HEK293 (cell line): ENCODE measurements at regions not wholly inside any gene's neighbourhood (a gene's known extent, or its start where the extent isn't known, plus 50 kb on each side); places are given as distances from the start of the nearest gene placed in this dataset.

ENCODE experiments used
- CTCF ChIA-PET: fragments of 350-600 bp; formaldehyde crosslinking; extraction: SDS; loops from one replicate; lab custom pipeline; 2021; ENCODE audit warnings: antibody characterized with exemption; lab: Yijun Ruan, JAX
- POLR2A ChIA-PET: fragments of 300-600 bp; formaldehyde crosslinking; extraction: SDS; loops from one replicate; lab custom pipeline; 2020; ENCODE audit warnings: antibody characterized with exemption, inconsistent platforms; lab: Yijun Ruan, JAX
- H3K27ac ChIP-seq: fragments of 200-500 bp; sonication (Bioruptor generic); 2 replicates; pipeline ENCODE4 v1.5.1; 2014; ENCODE audit warnings: low read depth, low read length, control low read depth, inconsistent platforms; ENCODE audit errors: extremely low read depth
- H3K36me3 ChIP-seq, 2 experiments: fragments of 200-500 bp in 1 of 2; sonication (Bioruptor generic) in 1 of 2; 1 replicate in 1 of 2; 2 replicates in 1 of 2; pipeline ENCODE4 v1.5.1; 2014 to 2017; ENCODE audit warnings: inconsistent platforms in 2 of 2, low read length in 2 of 2; ENCODE audit not compliant: control insufficient read depth in 2 of 2, insufficient read depth in 1 of 2
- H3K4me1 ChIP-seq: fragments of 200-500 bp; sonication (Bioruptor generic); 2 replicates; pipeline ENCODE4 v1.5.1; 2014; ENCODE audit warnings: mild to moderate bottlenecking, low read length, inconsistent platforms; ENCODE audit not compliant: control insufficient read depth, insufficient read depth
- H3K4me3 ChIP-seq: 2 replicates; pipeline ENCODE4 v1.5.1; 2011; ENCODE audit warnings: low read depth, mild to moderate bottlenecking, control low read depth, low read length, moderate library complexity
- H3K9me3 ChIP-seq: fragments of 200-500 bp; sonication (Bioruptor generic); 2 replicates; pipeline ENCODE4 v1.5.1; 2014; ENCODE audit warnings: low read depth, low read length, inconsistent platforms; ENCODE audit not compliant: control insufficient read depth, insufficient read depth
- AEBP2 ChIP-seq: fragments of 450-650 bp; formaldehyde crosslinking; IDR thresholded peaks from 2 replicates; pipeline ENCODE4 v1.5.1; 2016; ENCODE audit warnings: missing biosample characterization, missing genetic modification characterization, borderline replicate concordance
- ATF2 ChIP-seq: fragments of 450-650 bp; formaldehyde crosslinking; IDR thresholded peaks from 2 replicates; pipeline ENCODE4 v1.5.1; 2016; ENCODE audit warnings: missing biosample characterization, missing genetic modification characterization, low read depth
- FEZF1 ChIP-seq: fragments of 450-650 bp; formaldehyde crosslinking; IDR thresholded peaks from 2 replicates; pipeline ENCODE4 v1.5.1; 2016; ENCODE audit warnings: missing biosample characterization, missing genetic modification characterization
- HOXC10 ChIP-seq: sonication (generic); formaldehyde crosslinking; IDR thresholded peaks from 2 replicates; pipeline ENCODE4 v1.8.1; 2023; ENCODE audit warnings: mild to moderate bottlenecking, missing genetic modification reagents
- INSM2 ChIP-seq: fragments of 450-650 bp; formaldehyde crosslinking; IDR thresholded peaks from 2 replicates; pipeline ENCODE4 v1.5.1; 2016; ENCODE audit warnings: missing biosample characterization, missing genetic modification characterization
- KLF17 ChIP-seq: fragments of 450-650 bp; formaldehyde crosslinking; IDR thresholded peaks from 2 replicates; pipeline ENCODE4 v1.5.1; 2016; ENCODE audit warnings: missing biosample characterization, missing genetic modification characterization
- OSR2 ChIP-seq: fragments of 450-650 bp; formaldehyde crosslinking; IDR thresholded peaks from 2 replicates; pipeline ENCODE4 v1.5.1; 2016; ENCODE audit warnings: missing biosample characterization, missing genetic modification characterization
- SALL2 ChIP-seq: fragments of 450-650 bp; formaldehyde crosslinking; IDR thresholded peaks from 2 replicates; pipeline ENCODE4 v1.5.0; 2017; ENCODE audit warnings: missing biosample characterization, mild to moderate bottlenecking, missing genetic modification characterization, borderline replicate concordance
- YY1 ChIP-seq: fragments of 450-650 bp; formaldehyde crosslinking; IDR thresholded peaks from 2 replicates; pipeline ENCODE4 v1.5.1; 2018; ENCODE audit warnings: missing biosample characterization, missing genetic modification characterization
- ZBTB11 ChIP-seq: fragments of 450-650 bp; formaldehyde crosslinking; conservative IDR thresholded peaks from 2 replicates; pipeline ENCODE4 v1.5.1; 2016; ENCODE audit warnings: low read depth, missing biosample characterization, missing genetic modification characterization
- ZEB2 ChIP-seq: fragments of 450-650 bp; formaldehyde crosslinking; IDR thresholded peaks from 2 replicates; pipeline ENCODE4 v1.5.1; 2016; ENCODE audit warnings: missing biosample characterization, missing genetic modification characterization
- ZFP37 ChIP-seq: fragments of 450-650 bp; formaldehyde crosslinking; IDR thresholded peaks from 2 replicates; pipeline ENCODE4 v1.5.1; 2016; ENCODE audit warnings: missing biosample characterization, missing genetic modification characterization
- ZFP41 ChIP-seq: fragments of 450-650 bp; formaldehyde crosslinking; IDR thresholded peaks from 2 replicates; pipeline ENCODE4 v1.5.1; 2016; ENCODE audit warnings: missing biosample characterization, missing genetic modification characterization, borderline replicate concordance
- ZNF114 ChIP-seq: fragments of 450-650 bp; formaldehyde crosslinking; IDR thresholded peaks from 2 replicates; pipeline ENCODE4 v1.5.0; 2017; ENCODE audit warnings: missing biosample characterization, missing genetic modification characterization
- ZNF146 ChIP-seq: fragments of 450-650 bp; formaldehyde crosslinking; IDR thresholded peaks from 2 replicates; pipeline ENCODE4 v1.5.1; 2016; ENCODE audit warnings: missing biosample characterization, missing genetic modification characterization
- ZNF155 ChIP-seq: fragments of 450-650 bp; formaldehyde crosslinking; IDR thresholded peaks from 2 replicates; pipeline ENCODE4 v1.5.1; 2016; ENCODE audit warnings: missing biosample characterization, missing genetic modification characterization
- ZNF157 ChIP-seq: fragments of 450-650 bp; formaldehyde crosslinking; IDR thresholded peaks from 2 replicates; pipeline ENCODE4 v1.5.1; 2016; ENCODE audit warnings: missing biosample characterization, missing genetic modification characterization
- ZNF24 ChIP-seq: fragments of 450-650 bp; formaldehyde crosslinking; IDR thresholded peaks from 2 replicates; pipeline ENCODE4 v1.5.1; 2016; ENCODE audit warnings: missing biosample characterization, missing genetic modification characterization
- ZNF292 ChIP-seq: fragments of 450-650 bp; formaldehyde crosslinking; IDR thresholded peaks from 2 replicates; pipeline ENCODE4 v1.5.1; 2016; ENCODE audit warnings: low read depth, missing biosample characterization, missing genetic modification characterization, borderline replicate concordance
- ZNF302 ChIP-seq: fragments of 450-650 bp; formaldehyde crosslinking; IDR thresholded peaks from 2 replicates; pipeline ENCODE4 v1.5.1; 2016; ENCODE audit warnings: missing biosample characterization, missing genetic modification characterization, low read depth
- ZNF335 ChIP-seq: fragments of 450-650 bp; formaldehyde crosslinking; conservative IDR thresholded peaks from 2 replicates; pipeline ENCODE4 v1.5.1; 2016; ENCODE audit warnings: missing biosample characterization, missing genetic modification characterization
- ZNF391 ChIP-seq: fragments of 450-650 bp; formaldehyde crosslinking; IDR thresholded peaks from 2 replicates; pipeline ENCODE4 v1.5.1; 2016; ENCODE audit warnings: low read depth, missing biosample characterization, missing genetic modification characterization, borderline replicate concordance
- ZNF48 ChIP-seq: fragments of 450-650 bp; formaldehyde crosslinking; IDR thresholded peaks from 2 replicates; pipeline ENCODE4 v1.5.1; 2016; ENCODE audit warnings: missing biosample characterization, missing genetic modification characterization
- ZNF514 ChIP-seq: fragments of 450-650 bp; formaldehyde crosslinking; IDR thresholded peaks from 2 replicates; pipeline ENCODE4 v1.5.1; 2016; ENCODE audit warnings: missing biosample characterization, missing genetic modification characterization
- ZNF626 ChIP-seq: fragments of 450-650 bp; sonication (Bioruptor Pico); formaldehyde crosslinking; IDR thresholded peaks from 2 replicates; pipeline ENCODE4 v1.5.1; 2018; ENCODE audit warnings: missing biosample characterization, missing genetic modification characterization, inconsistent platforms
- ZNF660 ChIP-seq: fragments of 450-650 bp; IDR thresholded peaks from 2 replicates; pipeline ENCODE4 v1.5.1; 2018; ENCODE audit warnings: missing biosample characterization, mild to moderate bottlenecking, missing genetic modification characterization
- ZNF776 ChIP-seq: fragments of 450-650 bp; formaldehyde crosslinking; IDR thresholded peaks from 2 replicates; pipeline ENCODE4 v1.5.0; 2017; ENCODE audit warnings: missing biosample characterization, missing genetic modification characterization, borderline replicate concordance
- ZNF785 ChIP-seq: fragments of 450-650 bp; formaldehyde crosslinking; IDR thresholded peaks from 2 replicates; pipeline ENCODE4 v1.5.1; 2016; ENCODE audit warnings: missing biosample characterization, missing genetic modification characterization
- ZNF843 ChIP-seq: fragments of 450-650 bp; formaldehyde crosslinking; IDR thresholded peaks from 2 replicates; pipeline ENCODE4 v1.5.1; 2016; ENCODE audit warnings: missing biosample characterization, missing genetic modification characterization

- no peak for TF ChIP-seq OSR2 (tag by site-specific recombination)
- no peak for TF ChIP-seq ZNF626 (tag by site-specific recombination)
- TF ChIP-seq ZFP37 (tag by site-specific recombination) = no peak
- no peak for TF ChIP-seq ZBTB11 (tag by site-specific recombination)
- TF ChIP-seq ZNF391 (tag by site-specific recombination) = no peak
- no peak for TF ChIP-seq ZNF785 (tag by site-specific recombination)
- no peak for TF ChIP-seq ZNF146
- TF ChIP-seq ZNF114 (tag by site-specific recombination) = no peak
- TF ChIP-seq YY1 (tag by site-specific recombination) = no peak
- TF ChIP-seq ZNF48 (tag by site-specific recombination) = no peak
- no peak for TF ChIP-seq ZNF155 (tag by site-specific recombination)
- TF ChIP-seq ZNF843 = no peak
- TF ChIP-seq ZNF24 = no peak
- no peak for TF ChIP-seq ZNF302 (tag by site-specific recombination)
- TF ChIP-seq HOXC10 (CRISPR knock-in tag) = no peak
- no peak for TF ChIP-seq ZNF292 (tag by site-specific recombination)
- TF ChIP-seq KLF17 = no peak
- POLR2A ChIA-PET = no interaction called here
- no peak overlapping the region for H3K27ac ChIP-seq
- no peaks in the 10 kb centered on the region for H3K9me3 ChIP-seq
- CTCF ChIA-PET = interaction anchor here (0.5 to 2.3 kb wide), 2 partner anchors 10 to 231 kb away, joined by 4 to 13 read pairs; no protein-coding TSS in a partner anchor
- H3K4me1 ChIP-seq = no peaks in the 10 kb centered on the region
- no peak overlapping the region for H3K4me3 ChIP-seq
- no peaks in the 10 kb centered on the region for H3K36me3 ChIP-seq
Measured at GRCh38 chr14:61847861-61848260, 85.6 kb downstream of the SNAPC1 start.

- H3K4me1 ChIP-seq = no peaks in the 10 kb centered on the region
- H3K9me3 ChIP-seq = no peaks in the 10 kb centered on the region
- H3K36me3 ChIP-seq = no peaks in the 10 kb centered on the region
- TF ChIP-seq ATF2 (tag by site-specific recombination) = no peak
- no peak for TF ChIP-seq ZNF335 (tag by site-specific recombination)
- TF ChIP-seq FEZF1 = no peak
- no peak for TF ChIP-seq YY1 (tag by site-specific recombination)
- no peak for TF ChIP-seq ZNF514 (tag by site-specific recombination)
- no peak for TF ChIP-seq ZNF660 (tag by site-specific recombination)
- TF ChIP-seq AEBP2 (tag by site-specific recombination) = no peak
- TF ChIP-seq ZFP41 (tag by site-specific recombination) = no peak
- TF ChIP-seq ZEB2 (tag by site-specific recombination) = no peak
- TF ChIP-seq INSM2 (tag by site-specific recombination) = no peak
- TF ChIP-seq ZFP37 (tag by site-specific recombination) = no peak
- no peak for TF ChIP-seq ZNF776 (tag by site-specific recombination)
- no peak for TF ChIP-seq ZNF157 (tag by site-specific recombination)
- TF ChIP-seq SALL2 (tag by site-specific recombination) = no peak
- CTCF ChIA-PET = no interaction called here
- H3K4me3 ChIP-seq = no peak overlapping the region
- POLR2A ChIA-PET = no interaction called here
- H3K27ac ChIP-seq = no peak overlapping the region
Measured at GRCh38 chr14:61854898-61855297, 92.7 kb downstream of the SNAPC1 start.
